Body of pancreas (tissue), 4 donors: ENCODE measurements at regions not wholly inside any gene's neighbourhood (a gene's known extent, or its start where the extent isn't known, plus 50 kb on each side); places are given as distances from the start of the nearest gene placed in this dataset.

ENCODE experiments used
- ATAC-seq: fragments of 150-250 bp; one replicate; pipeline ENCODE4 v1.9.1; 2016
- DNase-seq, 4 donors: peaks; one replicate each; pipeline ENCODE4 v3.0.0-alpha.2; 2019
- H3K27ac ChIP-seq, 4 donors: fragments of 200-600 bp; sonication (generic); 1 replicate in 3 of 4; 2 replicates in 1 of 4; pipeline versions ENCODE4 v1.5.1 to v1.6.1; 2016 to 2019; ENCODE audit warnings: mild to moderate bottlenecking in 1 of 4, mixed read lengths in 1 of 4, moderate library complexity in 1 of 4
- H3K27me3 ChIP-seq, 2 donors: fragments of 200-600 bp; sonication (generic); one replicate each; pipeline ENCODE4 v1.6.0; 2016; ENCODE audit warnings: mild to moderate bottlenecking in 1 of 2
- H3K36me3 ChIP-seq, 2 donors: fragments of 200-600 bp; sonication (generic); replicated peaks in 1 of 2; 2 replicates each; pipeline ENCODE4 v1.5.1; 2016; ENCODE audit warnings: low read depth in 2 of 2; ENCODE audit not compliant: insufficient read depth in 1 of 2
- H3K4me1 ChIP-seq: fragments of 200-600 bp; sonication (generic); one replicate; pipeline ENCODE4 v1.6.0; 2016
- H3K4me3 ChIP-seq, 2 donors: fragments of 200-600 bp; sonication (generic); 1 replicate in 1 of 2; 2 replicates in 1 of 2; pipeline ENCODE4 v1.5.1; 2016 to 2019
- H3K9me3 ChIP-seq, 3 donors: fragments of 200-600 bp; sonication (generic); 1 replicate in 2 of 3; 2 replicates in 1 of 3; pipeline ENCODE4 v1.5.1; 2016
- POLR2A ChIP-seq, 3 donors: fragments of 450-650 bp; IDR thresholded peaks; one replicate each; pipeline ENCODE4 v1.6.1; 2016; ENCODE audit warnings: antibody characterized with exemption in 3 of 3, mild to moderate bottlenecking in 2 of 3
- WGBS, 2 donors: methylation state at CpG; one replicate each; pipeline ENCODE4 v1.1.5; 2017; 5-methylcytosine and 5-hydroxymethylcytosine counted together
- intact Hi-C: fragments of 100-400 bp; cut with DNase I; formaldehyde crosslinking; loops from one replicate; pipeline ENCODE4 v1.15.1; 2023
- TF ChIP-seq, protein P1 (sequence below), 7 experiments: fragments of 450-650 bp in 4 of 7; fragments of 200-600 bp in 3 of 7; sonication (generic) in 3 of 7; IDR thresholded peaks; one replicate each; pipeline ENCODE4 v1.5.1; 2016 to 2019; ENCODE audit warnings: antibody characterized with exemption in 7 of 7

DNA sequence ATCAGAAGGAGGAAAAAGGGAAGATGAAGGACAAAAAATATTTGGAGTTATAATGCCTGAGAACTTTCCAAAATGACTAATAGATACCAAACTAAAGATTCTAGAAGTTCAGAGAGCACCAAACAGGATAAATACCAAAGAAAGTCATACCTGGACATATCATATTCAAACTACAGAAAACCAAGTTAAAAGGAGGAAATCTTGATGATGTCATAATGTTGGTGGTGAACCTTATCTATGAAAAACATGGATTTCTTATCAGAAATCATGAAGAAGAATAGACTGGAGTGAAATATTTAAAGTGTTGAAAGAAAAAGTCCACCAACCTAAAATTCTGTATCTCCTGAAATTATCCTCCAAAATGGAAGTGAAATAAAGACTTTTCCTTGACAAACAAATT lies 389.2 kb downstream of the JRKL start:
- ATAC-seq = no peak
- Histone ChIP-seq H3K27ac (no peak overlapping the region), H3K9me3 (no peaks in the 10 kb centered on the region), H3K36me3 (no peaks in the 10 kb centered on the region), H3K4me3 (no peak overlapping the region), H3K4me1 (no peaks in the 10 kb centered on the region), H3K27me3 (no peaks in the 10 kb centered on the region)
- no peak for TF ChIP-seq POLR2A (IDR thresholded peaks at IDR 0.05)
- TF ChIP-seq, protein P1, sequence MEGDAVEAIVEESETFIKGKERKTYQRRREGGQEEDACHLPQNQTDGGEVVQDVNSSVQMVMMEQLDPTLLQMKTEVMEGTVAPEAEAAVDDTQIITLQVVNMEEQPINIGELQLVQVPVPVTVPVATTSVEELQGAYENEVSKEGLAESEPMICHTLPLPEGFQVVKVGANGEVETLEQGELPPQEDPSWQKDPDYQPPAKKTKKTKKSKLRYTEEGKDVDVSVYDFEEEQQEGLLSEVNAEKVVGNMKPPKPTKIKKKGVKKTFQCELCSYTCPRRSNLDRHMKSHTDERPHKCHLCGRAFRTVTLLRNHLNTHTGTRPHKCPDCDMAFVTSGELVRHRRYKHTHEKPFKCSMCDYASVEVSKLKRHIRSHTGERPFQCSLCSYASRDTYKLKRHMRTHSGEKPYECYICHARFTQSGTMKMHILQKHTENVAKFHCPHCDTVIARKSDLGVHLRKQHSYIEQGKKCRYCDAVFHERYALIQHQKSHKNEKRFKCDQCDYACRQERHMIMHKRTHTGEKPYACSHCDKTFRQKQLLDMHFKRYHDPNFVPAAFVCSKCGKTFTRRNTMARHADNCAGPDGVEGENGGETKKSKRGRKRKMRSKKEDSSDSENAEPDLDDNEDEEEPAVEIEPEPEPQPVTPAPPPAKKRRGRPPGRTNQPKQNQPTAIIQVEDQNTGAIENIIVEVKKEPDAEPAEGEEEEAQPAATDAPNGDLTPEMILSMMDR (IDR thresholded peaks at IDR 0.05) = no peak
- intact Hi-C loops = no loop called here
- no peak for DNase-seq

DNA sequence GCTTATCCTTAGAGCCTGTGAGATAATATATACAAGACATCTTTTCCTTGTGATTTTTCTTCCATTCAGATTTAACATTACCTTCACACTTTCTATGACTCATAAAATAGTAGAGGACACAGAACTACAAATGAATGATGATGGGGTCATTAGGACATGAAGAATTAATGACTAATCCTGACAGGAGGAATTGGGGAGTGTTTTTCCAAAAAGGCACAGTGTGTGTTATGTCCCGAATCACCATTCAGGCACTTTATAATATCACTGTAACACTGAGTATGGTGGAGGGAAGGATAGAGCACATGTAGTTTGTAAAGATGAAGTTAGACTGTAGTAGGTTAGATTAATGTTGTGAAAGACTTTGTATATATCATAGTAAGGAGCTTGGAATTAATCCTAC lies 391.3 kb downstream of the JRKL start:
- Histone ChIP-seq H3K4me3 (no peak overlapping the region), H3K27ac (no peak overlapping the region), H3K36me3 (no peaks in the 10 kb centered on the region), H3K4me1 (no peaks in the 10 kb centered on the region), H3K27me3 (no peaks in the 10 kb centered on the region), H3K9me3 (no peaks in the 10 kb centered on the region)
- intact Hi-C loops = no loop called here
- ATAC-seq (no peak), DNase-seq (no peak)
- no peak for TF ChIP-seq POLR2A (IDR thresholded peaks at IDR 0.05)
- TF ChIP-seq, protein P1 (IDR thresholded peaks at IDR 0.05) = no peak
- WGBS, 2 donors = 0 to 29% methylated on average over 1 of the region's 1 CpG

DNA sequence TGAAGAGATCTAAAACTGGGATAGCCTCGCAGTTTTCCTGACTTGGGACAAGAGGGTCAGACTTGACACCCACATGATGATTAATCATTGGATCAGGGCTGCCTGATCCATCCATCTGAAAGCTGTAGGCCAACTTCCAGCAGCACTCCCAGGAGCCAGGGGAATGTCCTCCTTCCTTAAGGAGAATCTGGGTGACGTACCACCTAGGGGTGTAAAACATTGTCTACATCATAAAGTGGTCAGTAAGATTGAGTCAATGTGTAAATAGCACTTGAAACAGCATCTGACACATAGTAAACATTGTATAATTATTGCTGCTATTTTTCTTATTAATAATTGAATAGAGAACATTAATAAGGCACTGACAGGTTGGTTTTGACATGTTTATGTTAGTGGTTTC lies 392.8 kb downstream of the JRKL start:
- H3K27me3 ChIP-seq = no peaks in the 10 kb centered on the region
- no peak for DNase-seq
- TF ChIP-seq, protein P1 (IDR thresholded peaks at IDR 0.05) = no peak
- TF ChIP-seq POLR2A (IDR thresholded peaks at IDR 0.05) = no peak
- intact Hi-C loops = no loop called here
- H3K4me1 ChIP-seq = no peaks in the 10 kb centered on the region
- no peaks in the 10 kb centered on the region for H3K36me3 ChIP-seq
- 32 to 58% methylated on average over 2 of the region's 2 CpGs for WGBS, 2 donors
- no peak for ATAC-seq
- no peak overlapping the region for H3K27ac ChIP-seq
- H3K4me3 ChIP-seq = no peak overlapping the region
- H3K9me3 ChIP-seq = no peaks in the 10 kb centered on the region

DNA sequence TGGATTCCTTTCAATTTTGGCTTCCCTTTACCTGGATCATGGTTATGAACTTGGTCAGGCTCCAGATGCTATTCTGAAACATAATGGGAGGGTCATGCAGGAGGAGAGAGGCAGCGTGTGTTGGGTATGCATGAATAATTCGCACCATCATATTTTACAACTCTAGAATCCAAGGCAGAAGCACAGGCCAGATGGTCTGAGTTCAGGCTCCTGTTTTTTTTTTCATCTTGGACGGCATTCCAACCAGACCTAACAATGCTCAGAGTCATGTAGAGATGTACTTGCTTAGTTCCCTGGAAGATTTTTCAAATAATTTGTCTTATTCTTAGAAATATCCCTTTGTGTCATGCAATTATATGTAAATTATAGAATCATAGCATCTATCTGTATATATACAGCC lies 393.5 kb downstream of the JRKL start:
- WGBS, 2 donors = 54 to 75% methylated on average over 3 of the region's 3 CpGs
- no peaks in the 10 kb centered on the region for H3K36me3 ChIP-seq
- no peaks in the 10 kb centered on the region for H3K27me3 ChIP-seq
- ATAC-seq (no peak), DNase-seq (no peak)
- H3K4me1 ChIP-seq = no peaks in the 10 kb centered on the region
- no peak overlapping the region for H3K27ac ChIP-seq
- H3K4me3 ChIP-seq = no peak overlapping the region
- no peak for TF ChIP-seq POLR2A (IDR thresholded peaks at IDR 0.05)
- TF ChIP-seq, protein P1 (IDR thresholded peaks at IDR 0.05) = no peak
- intact Hi-C loops = no loop called here
- H3K9me3 ChIP-seq = no peaks in the 10 kb centered on the region

- 62 to 67% methylated on average over 4 of the region's 4 CpGs for WGBS, 2 donors
- no peaks in the 10 kb centered on the region for H3K9me3 ChIP-seq
- no peak for DNase-seq
- H3K4me3 ChIP-seq = no peak overlapping the region
- no peak overlapping the region for H3K27ac ChIP-seq
- no peaks in the 10 kb centered on the region for H3K4me1 ChIP-seq
- no peak for ATAC-seq
- intact Hi-C loops = no loop called here
- TF ChIP-seq POLR2A (IDR thresholded peaks at IDR 0.05) = no peak
- TF ChIP-seq, protein P1 (IDR thresholded peaks at IDR 0.05) = no peak
- H3K36me3 ChIP-seq = no peaks in the 10 kb centered on the region
- no peaks in the 10 kb centered on the region for H3K27me3 ChIP-seq
These were observed 395.3 kb downstream of the JRKL start for GRCh38 chr11:96785073-96785472.
